ENCODE measurements at regions not wholly inside any gene's neighbourhood (a gene's known extent, or its start where the extent isn't known, plus 50 kb on each side); places are given as distances from the start of the nearest gene placed in this dataset.

DNA sequence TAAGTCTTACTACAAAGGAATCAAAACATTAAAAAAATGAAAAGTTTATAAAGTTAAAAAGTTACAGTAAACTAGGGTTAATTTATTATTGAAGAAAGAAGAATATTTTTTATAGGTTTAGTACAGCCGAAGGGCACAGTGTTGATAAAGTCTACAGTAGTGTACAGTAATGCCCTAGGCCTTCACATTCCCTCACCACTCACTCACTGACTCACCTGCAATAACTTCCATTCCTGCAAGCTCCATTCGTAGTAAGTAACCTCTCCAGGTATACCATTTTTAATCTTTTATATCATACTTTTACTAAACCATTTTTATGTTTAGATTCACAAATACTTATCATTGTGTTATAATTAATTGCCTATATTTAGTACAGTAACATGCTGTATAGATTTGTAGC is 307.5 kb upstream of the FAM241A start:
- Histone ChIP-seq H3K36me3 (ENCODE audit: insufficient read depth, low read length) (no peaks in the 10 kb centered on the region), H3K4me1 (ENCODE audit: control insufficient read depth, insufficient read depth, low read length, unreplicated experiment) (no peaks in the 10 kb centered on the region), H3K27me3 (ENCODE audit: insufficient read depth, low read length) (peaks cover 9% of the 10 kb centered on the region; the same call in 1 of the 2 replicates), H3K27ac (ENCODE audit: low read depth, low read length) (no peak overlapping the region), H2AFZ (ENCODE audit: low read length, unreplicated experiment) (no peak overlapping the region), H3K4me3 (ENCODE audit: low read depth, low read length) (no peak overlapping the region), H3K79me2 (ENCODE audit: control insufficient read depth, insufficient read depth, low read length, unreplicated experiment) (no peaks in the 10 kb centered on the region)

DNA sequence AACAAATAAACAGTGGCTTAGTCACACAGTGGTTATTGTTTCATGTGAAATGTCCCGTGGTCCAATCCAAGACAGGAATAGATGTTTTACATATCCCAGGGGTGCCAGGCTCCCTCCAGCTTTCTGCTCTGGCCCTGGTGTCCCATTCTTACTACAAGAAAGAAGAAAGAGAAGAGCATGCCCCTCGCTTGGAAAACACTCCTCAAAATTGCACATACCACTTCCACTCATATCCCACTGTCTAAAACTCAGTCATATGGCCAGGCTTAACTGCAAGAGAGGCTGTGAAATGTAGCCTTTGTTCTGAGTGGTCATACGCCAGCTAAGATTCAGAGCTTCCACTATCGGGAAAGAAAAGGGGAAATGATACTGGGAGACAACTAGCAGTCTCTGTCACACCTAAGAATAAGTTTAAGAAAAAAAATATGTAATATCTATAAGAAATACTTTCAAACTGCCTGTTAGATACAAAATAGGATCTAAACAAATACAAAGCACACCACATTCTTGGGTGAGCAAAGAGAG is 306.8 kb upstream of the FAM241A start:
- Histone ChIP-seq H3K4me3 (ENCODE audit: low read depth, low read length) (no peak overlapping the region), H3K27ac (ENCODE audit: low read depth, low read length) (no peak overlapping the region), H3K79me2 (ENCODE audit: control insufficient read depth, insufficient read depth, low read length, unreplicated experiment) (no peaks in the 10 kb centered on the region), H3K27me3 (ENCODE audit: insufficient read depth, low read length) (peaks cover 7% of the 10 kb centered on the region; the same call in 1 of the 2 replicates), H3K4me1 (ENCODE audit: control insufficient read depth, insufficient read depth, low read length, unreplicated experiment) (no peaks in the 10 kb centered on the region), H2AFZ (ENCODE audit: low read length, unreplicated experiment) (no peak overlapping the region), H3K36me3 (ENCODE audit: insufficient read depth, low read length) (no peaks in the 10 kb centered on the region)

DNA sequence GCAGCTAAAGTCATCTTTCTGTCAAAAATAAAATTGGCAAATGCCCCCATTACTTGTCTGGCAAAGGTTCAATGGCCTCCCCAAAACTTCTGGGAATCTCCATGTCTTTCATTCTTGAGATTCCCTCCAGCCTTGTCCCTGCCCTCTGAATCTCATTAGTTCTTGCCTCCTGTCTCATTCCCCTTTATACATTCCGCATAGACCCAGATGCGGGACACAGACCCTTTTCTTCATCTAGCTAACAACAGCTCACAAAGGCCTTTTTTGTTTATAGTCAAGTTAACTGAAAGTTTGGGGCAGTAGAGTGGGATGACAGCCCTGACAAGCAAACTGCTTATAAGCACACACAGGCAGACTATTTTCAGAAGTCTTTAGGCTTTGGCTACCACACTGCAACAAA is 306.1 kb upstream of the FAM241A start:
- Histone ChIP-seq H3K36me3 (ENCODE audit: insufficient read depth, low read length) (no peaks in the 10 kb centered on the region), H3K79me2 (ENCODE audit: control insufficient read depth, insufficient read depth, low read length, unreplicated experiment) (no peaks in the 10 kb centered on the region), H2AFZ (ENCODE audit: low read length, unreplicated experiment) (no peak overlapping the region), H3K4me1 (ENCODE audit: control insufficient read depth, insufficient read depth, low read length, unreplicated experiment) (no peaks in the 10 kb centered on the region), H3K27ac (ENCODE audit: low read depth, low read length) (no peak overlapping the region), H3K4me3 (ENCODE audit: low read depth, low read length) (no peak overlapping the region), H3K27me3 (ENCODE audit: insufficient read depth, low read length) (peaks cover 7% of the 10 kb centered on the region; the same call in 1 of the 2 replicates)

DNA sequence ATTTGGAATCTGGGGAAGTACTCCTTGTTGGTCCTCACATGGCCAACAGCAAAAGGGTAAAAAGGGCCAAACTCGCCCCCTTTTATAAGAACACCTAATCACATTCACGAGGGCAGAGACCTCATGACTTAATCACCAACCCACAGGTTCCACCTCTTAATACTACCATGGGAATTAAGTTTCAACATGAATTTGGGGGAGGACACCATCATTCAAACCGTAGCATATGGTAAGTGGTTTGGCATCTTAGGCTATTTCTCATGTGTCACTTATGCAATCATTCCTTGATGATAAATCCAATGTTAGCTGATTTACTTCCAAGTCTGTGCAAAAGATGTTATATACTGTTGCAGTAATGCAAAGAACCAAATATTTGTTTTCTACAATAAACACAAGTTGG is 302.9 kb upstream of the FAM241A start:
- H3K79me2 ChIP-seq (ENCODE audit: control insufficient read depth, insufficient read depth, low read length, unreplicated experiment), result no peaks in the 10 kb centered on the region
- no peak overlapping the region for H3K4me3 ChIP-seq (ENCODE audit: low read depth, low read length)
- no peaks in the 10 kb centered on the region for H3K36me3 ChIP-seq (ENCODE audit: insufficient read depth, low read length)
- H2AFZ ChIP-seq (ENCODE audit: low read length, unreplicated experiment), result no peak overlapping the region
- no peak overlapping the region for H3K27ac ChIP-seq (ENCODE audit: low read depth, low read length)
- no peaks in the 10 kb centered on the region for H3K4me1 ChIP-seq (ENCODE audit: control insufficient read depth, insufficient read depth, low read length, unreplicated experiment)
- peaks cover 7% of the 10 kb centered on the region; the same call in 1 of the 2 replicates for H3K27me3 ChIP-seq (ENCODE audit: insufficient read depth, low read length)

DNA sequence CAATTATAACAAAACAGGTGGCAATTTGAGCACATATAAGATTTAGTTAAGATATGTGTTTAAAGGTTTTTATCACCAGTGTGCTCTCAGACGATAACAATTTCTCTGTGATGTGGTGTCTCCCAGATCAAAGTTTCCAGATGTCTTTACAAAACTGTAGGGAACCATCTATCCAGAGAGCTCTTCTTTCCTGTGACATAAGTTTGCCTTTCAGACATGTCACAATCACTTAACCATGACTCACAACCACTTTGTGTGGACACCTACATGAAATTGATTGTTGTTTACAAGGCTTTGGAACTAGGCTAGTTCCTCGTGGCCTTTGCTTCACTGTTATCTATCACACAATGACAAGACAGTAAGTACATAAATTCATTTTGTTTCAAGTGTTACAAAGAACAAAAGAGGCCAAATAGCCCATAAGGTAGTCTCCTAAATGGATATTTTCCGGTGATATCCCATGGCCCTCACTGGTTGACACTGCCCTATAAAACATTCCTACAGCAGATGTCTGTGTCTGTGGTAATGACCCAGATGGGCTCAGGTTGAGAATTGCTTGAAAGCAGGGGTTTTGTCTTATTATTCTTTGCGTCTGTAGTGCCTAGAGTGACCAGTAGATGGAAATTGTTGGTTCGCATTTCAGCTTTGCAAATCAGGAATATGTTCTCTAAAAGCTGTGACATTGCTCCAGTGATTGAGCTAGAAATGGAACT is 297.8 kb upstream of the FAM241A start:
- H3K27ac ChIP-seq (ENCODE audit: low read depth, low read length), result no peak overlapping the region
- no peak overlapping the region for H3K4me3 ChIP-seq (ENCODE audit: low read depth, low read length)
- no peaks in the 10 kb centered on the region for H3K4me1 ChIP-seq (ENCODE audit: control insufficient read depth, insufficient read depth, low read length, unreplicated experiment)
- peaks cover 37% of the 10 kb centered on the region for H3K27me3 ChIP-seq (ENCODE audit: insufficient read depth, low read length)
- H2AFZ ChIP-seq (ENCODE audit: low read length, unreplicated experiment), result no peak overlapping the region
- H3K36me3 ChIP-seq (ENCODE audit: insufficient read depth, low read length), result no peaks in the 10 kb centered on the region
- no peaks in the 10 kb centered on the region for H3K79me2 ChIP-seq (ENCODE audit: control insufficient read depth, insufficient read depth, low read length, unreplicated experiment)

DNA sequence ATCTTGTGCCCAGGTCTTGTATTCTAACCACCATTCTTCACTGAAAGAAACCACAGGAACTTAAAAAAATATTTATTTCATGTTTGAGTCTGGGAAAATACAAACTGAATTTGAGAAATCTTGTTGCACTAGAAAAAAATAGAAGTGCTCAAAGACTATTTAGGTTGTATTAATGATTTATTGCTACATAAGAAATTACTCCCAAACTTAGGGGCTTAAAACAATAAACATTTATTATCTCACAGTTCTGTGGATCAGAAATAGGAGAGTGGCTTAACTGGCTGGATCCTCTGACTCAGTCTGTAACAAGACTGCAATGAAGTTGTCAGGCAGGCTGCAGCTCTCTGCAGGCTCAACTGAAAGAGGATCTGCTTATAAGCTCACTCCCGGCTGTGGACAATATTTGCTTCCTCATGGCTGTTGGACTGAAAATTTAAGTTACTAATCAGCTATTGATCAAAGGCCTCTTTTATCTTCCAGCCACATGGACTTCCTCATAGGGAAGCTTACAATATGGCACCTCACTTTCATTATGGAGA is 295.4 kb upstream of the FAM241A start:
- H3K79me2 ChIP-seq (ENCODE audit: control insufficient read depth, insufficient read depth, low read length, unreplicated experiment), result no peaks in the 10 kb centered on the region
- H3K4me1 ChIP-seq (ENCODE audit: control insufficient read depth, insufficient read depth, low read length, unreplicated experiment), result no peaks in the 10 kb centered on the region
- peaks cover 48% of the 10 kb centered on the region for H3K27me3 ChIP-seq (ENCODE audit: insufficient read depth, low read length)
- H2AFZ ChIP-seq (ENCODE audit: low read length, unreplicated experiment), result no peak overlapping the region
- H3K36me3 ChIP-seq (ENCODE audit: insufficient read depth, low read length), result no peaks in the 10 kb centered on the region
- H3K4me3 ChIP-seq (ENCODE audit: low read depth, low read length), result no peak overlapping the region
- H3K27ac ChIP-seq (ENCODE audit: low read depth, low read length), result no peak overlapping the region

DNA sequence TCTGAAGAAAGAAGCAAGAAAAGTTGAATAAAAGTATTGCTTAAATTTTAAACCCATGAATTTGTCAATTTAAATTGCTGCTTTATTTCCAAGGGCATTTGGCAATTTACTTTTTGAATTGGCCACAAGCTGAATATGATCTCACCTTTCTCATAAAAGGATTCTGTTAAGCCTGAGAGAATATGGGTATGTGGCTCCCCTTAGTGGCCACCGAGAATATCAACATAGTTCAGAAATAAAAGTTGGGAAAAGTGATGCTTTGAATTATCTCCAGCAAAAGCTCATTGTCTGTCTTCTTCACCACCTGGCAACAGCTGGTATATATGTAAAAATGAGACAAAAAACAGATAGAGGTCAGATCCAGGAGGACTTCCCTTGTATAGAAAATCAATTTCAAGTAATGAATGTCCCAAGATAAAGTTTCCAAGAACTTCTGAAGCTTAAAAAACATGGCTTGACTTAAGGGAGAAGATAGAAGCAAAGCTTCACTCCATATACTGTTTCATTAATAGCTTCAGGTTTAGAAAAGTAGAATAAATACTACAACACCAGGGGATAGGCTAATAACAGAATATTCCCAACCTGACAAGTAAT is 290.7 kb upstream of the FAM241A start:
- Histone ChIP-seq H3K79me2 (ENCODE audit: control insufficient read depth, insufficient read depth, low read length, unreplicated experiment) (no peaks in the 10 kb centered on the region), H3K27me3 (ENCODE audit: insufficient read depth, low read length) (peaks cover 81% of the 10 kb centered on the region), H3K4me3 (ENCODE audit: low read depth, low read length) (no peak overlapping the region), H3K4me1 (ENCODE audit: control insufficient read depth, insufficient read depth, low read length, unreplicated experiment) (no peaks in the 10 kb centered on the region), H3K27ac (ENCODE audit: low read depth, low read length) (no peak overlapping the region), H3K36me3 (ENCODE audit: insufficient read depth, low read length) (no peaks in the 10 kb centered on the region), H2AFZ (ENCODE audit: low read length, unreplicated experiment) (no peak overlapping the region)

DNA sequence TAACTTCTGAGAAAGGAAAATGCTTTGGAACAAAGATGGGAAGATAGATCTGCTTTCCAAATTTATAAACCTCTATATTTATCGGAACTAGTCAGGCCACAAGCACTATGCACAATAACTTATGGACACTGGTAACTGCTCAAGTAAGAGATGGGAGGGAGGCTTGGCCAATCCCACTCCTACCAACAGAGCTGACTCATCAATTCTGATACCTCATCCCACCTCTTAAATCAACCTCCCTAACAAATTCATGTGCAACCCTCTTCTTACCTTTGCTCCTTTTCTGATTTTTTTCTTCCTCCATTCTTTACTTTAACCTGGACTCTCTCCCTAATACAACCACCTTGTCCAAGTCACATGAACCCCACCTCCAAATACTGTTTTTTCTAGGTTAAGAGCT is 289.9 kb upstream of the FAM241A start:
- no peak overlapping the region for H3K4me3 ChIP-seq (ENCODE audit: low read depth, low read length)
- H3K27ac ChIP-seq (ENCODE audit: low read depth, low read length), result no peak overlapping the region
- no peak overlapping the region for H2AFZ ChIP-seq (ENCODE audit: low read length, unreplicated experiment)
- no peaks in the 10 kb centered on the region for H3K4me1 ChIP-seq (ENCODE audit: control insufficient read depth, insufficient read depth, low read length, unreplicated experiment)
- H3K36me3 ChIP-seq (ENCODE audit: insufficient read depth, low read length), result no peaks in the 10 kb centered on the region
- peaks cover 80% of the 10 kb centered on the region for H3K27me3 ChIP-seq (ENCODE audit: insufficient read depth, low read length)
- no peaks in the 10 kb centered on the region for H3K79me2 ChIP-seq (ENCODE audit: control insufficient read depth, insufficient read depth, low read length, unreplicated experiment)

DNA sequence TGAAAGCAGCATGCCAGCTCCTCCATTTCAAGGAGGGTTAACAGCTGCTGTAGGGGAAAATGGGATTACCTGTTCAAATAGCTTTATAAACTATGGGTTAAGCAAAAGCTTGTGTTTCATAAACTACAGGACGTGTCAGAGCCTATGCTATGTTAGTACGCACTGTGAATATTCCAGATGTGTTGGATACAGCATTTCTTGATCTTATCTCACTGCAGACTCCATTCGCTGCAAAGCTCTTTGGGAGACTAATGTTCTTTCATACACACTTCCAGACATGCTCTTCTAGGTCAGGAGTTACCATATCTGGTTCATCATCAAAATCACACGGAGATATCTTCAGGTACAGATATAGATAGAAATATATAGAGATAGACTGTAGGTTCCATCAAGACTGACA is 281.2 kb upstream of the FAM241A start:
- no peak overlapping the region for H2AFZ ChIP-seq (ENCODE audit: low read length, unreplicated experiment)
- H3K79me2 ChIP-seq (ENCODE audit: control insufficient read depth, insufficient read depth, low read length, unreplicated experiment), result no peaks in the 10 kb centered on the region
- peaks cover 51% of the 10 kb centered on the region for H3K27me3 ChIP-seq (ENCODE audit: insufficient read depth, low read length)
- H3K4me1 ChIP-seq (ENCODE audit: control insufficient read depth, insufficient read depth, low read length, unreplicated experiment), result no peaks in the 10 kb centered on the region
- H3K4me3 ChIP-seq (ENCODE audit: low read depth, low read length), result no peak overlapping the region
- no peaks in the 10 kb centered on the region for H3K36me3 ChIP-seq (ENCODE audit: insufficient read depth, low read length)
- H3K27ac ChIP-seq (ENCODE audit: low read depth, low read length), result no peak overlapping the region

DNA sequence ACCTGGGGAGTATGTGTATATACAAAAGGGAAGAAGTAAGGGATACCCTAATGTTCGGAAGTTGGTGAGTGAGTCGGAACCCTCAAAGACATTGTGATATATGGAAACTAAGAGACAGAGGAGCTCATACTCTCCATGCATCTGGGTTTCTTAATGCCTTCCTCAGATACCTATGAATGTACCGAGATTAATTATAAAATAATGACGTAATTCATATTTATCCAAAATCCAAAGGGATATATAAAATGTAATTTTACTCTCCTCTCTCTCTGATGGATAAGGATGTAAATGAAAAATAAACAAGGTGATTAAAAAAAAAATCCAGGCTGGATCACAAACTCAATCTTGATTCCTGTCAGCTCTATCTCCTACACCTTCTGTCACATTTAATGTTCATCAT is 275.9 kb upstream of the FAM241A start:
- H3K4me1 ChIP-seq (ENCODE audit: control insufficient read depth, insufficient read depth, low read length, unreplicated experiment), result no peaks in the 10 kb centered on the region
- peaks cover 21% of the 10 kb centered on the region for H3K27me3 ChIP-seq (ENCODE audit: insufficient read depth, low read length)
- no peak overlapping the region for H2AFZ ChIP-seq (ENCODE audit: low read length, unreplicated experiment)
- no peak overlapping the region for H3K4me3 ChIP-seq (ENCODE audit: low read depth, low read length)
- H3K27ac ChIP-seq (ENCODE audit: low read depth, low read length), result no peak overlapping the region
- no peaks in the 10 kb centered on the region for H3K36me3 ChIP-seq (ENCODE audit: insufficient read depth, low read length)
- H3K79me2 ChIP-seq (ENCODE audit: control insufficient read depth, insufficient read depth, low read length, unreplicated experiment), result no peaks in the 10 kb centered on the region

DNA sequence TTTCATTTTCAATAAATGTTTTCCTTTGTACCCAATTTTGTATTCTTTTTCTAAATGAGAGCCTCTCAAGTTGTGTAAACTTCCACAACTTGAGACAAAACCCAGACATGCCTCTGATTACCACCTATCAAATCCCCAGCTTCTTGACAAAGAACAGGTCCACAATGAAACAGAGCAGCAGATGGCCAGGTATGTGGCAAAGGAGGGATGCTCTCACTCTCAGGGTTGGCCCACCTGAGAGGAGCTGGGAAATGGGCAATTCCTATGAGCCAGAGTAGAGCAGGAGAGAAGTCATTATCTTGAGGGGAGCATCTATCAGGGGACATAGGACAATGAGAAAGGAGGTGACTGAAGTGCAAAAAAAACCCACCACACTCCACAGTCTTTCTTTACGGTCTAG is 273.5 kb upstream of the FAM241A start:
- Histone ChIP-seq H3K27me3 (ENCODE audit: insufficient read depth, low read length) (peaks cover 32% of the 10 kb centered on the region), H3K36me3 (ENCODE audit: insufficient read depth, low read length) (no peaks in the 10 kb centered on the region), H3K27ac (ENCODE audit: low read depth, low read length) (no peak overlapping the region), H3K4me1 (ENCODE audit: control insufficient read depth, insufficient read depth, low read length, unreplicated experiment) (no peaks in the 10 kb centered on the region), H2AFZ (ENCODE audit: low read length, unreplicated experiment) (no peak overlapping the region), H3K79me2 (ENCODE audit: control insufficient read depth, insufficient read depth, low read length, unreplicated experiment) (no peaks in the 10 kb centered on the region), H3K4me3 (ENCODE audit: low read depth, low read length) (no peak overlapping the region)
